Activated T-cell treated with anti-CD3 and anti-CD28 coated beads, Interleukin-2, amount 50 U/mL, for 1 hour (primary cell): ENCODE measurements at regions not wholly inside any gene's neighbourhood (a gene's known extent, or its start where the extent isn't known, plus 50 kb on each side); places are given as distances from the start of the nearest gene placed in this dataset.
"Not testable (repeated sequence)": the region's sequence is repeated elsewhere in the genome, so short reads cannot be mapped to it uniquely, and the experiment has no call there.

Experiments used
- DNase-seq: peaks from one replicate; pipeline ENCODE4 v3.0.0-alpha.2; 2020

DNA sequence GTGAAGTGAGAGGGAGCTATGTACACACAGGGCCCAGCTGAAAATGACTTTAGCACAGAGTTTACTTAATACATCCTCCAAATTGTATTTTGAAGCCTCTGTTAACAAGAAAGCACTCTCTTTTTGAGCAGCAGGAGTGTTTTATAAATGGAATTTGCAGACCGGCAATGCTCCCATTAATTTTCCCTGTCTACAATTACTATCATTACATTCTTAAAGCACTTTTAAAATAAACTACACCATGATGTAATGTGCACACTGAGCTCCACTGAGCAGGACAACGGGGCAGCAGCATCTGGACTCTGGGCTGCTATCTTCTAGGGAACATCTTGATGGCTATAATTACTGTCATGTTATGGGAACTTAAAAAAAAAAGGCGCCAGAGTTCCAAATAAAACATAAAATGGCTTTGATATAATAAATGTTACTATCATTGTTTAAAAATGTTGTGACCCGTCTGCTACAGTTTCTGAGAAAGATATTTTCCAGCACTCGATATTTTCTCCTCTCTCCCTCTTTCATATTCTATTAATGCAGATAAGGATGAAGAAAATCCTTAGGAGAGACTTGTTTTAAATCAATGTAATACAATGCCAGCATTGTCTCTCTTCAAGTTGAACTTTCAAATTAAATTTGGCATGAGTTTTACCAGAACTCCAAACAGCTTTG, 150.9 kb downstream of the HLX start:
- DNase-seq = no peak

DNA sequence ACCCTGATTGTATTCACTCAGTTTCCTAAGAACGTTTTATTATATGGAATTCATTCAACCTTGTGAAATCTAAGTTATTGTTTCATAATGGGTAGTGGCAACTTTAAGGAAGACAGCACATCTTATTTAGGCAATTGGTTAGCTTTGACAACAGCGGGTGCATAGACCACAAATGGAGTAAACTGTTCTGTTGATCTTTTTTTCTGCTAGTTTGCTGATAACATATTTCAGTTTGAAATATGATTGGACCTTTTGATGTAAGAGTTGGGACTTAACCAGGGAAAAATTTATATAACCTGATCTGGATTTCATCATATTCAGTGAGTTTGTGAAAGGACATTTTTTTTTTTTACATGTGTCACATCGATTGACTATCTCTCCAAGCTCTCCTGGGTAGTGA, 151.7 kb downstream of the HLX start:
- no peak for DNase-seq

DNA sequence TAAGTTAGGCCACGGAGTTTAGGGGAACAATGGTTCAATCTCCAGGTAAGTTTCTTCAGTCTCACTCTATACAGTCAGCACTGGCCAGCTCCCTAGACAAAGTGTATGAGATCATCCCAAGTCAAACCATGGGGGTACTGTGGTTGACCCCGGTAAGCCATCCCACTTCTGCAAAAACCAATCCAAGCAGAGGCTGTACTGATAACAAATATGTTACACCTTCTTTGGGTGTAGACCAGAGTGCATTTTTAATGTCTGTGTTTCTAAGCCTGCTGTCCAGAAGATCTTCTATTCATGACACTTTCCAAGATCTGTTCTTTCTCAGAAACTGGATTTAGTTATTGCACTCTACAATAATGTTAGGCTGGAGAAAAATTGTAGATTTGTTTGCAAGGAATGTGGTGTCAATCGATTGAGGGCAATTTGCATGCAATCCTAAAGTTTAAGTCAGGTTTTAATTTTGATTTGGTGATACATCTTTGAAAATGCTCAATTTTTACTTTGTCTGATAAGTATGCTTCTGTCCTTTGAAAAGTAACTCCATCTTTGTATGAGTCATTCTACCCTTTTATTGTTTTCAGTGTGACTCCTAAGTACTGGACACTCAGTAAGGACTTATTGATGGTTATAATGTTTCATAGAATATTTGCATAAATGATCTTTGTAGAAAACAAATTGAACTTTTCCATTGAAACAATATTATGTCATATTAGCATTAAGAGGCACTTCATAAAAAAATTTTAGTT, 152.4 kb downstream of the HLX start:
- DNase-seq = no peak

DNA sequence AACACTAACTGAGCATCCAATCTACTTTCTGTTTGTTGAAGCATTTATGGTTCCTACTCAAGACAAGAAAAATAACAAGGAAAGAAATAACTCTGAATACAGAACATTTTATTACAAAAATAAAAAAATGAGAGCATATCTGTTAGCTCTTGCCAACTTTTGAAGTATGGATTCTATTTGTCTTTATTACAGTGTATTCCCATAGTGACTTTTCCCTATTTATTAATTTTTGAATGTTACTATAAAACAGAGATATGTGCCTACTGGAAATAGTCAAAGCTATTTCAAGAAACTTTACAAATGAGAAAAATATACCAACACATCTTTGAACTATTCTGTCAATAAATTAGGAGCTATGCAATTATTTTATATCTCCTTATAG, 153.0 kb downstream of the HLX start:
- no peak for DNase-seq

DNA sequence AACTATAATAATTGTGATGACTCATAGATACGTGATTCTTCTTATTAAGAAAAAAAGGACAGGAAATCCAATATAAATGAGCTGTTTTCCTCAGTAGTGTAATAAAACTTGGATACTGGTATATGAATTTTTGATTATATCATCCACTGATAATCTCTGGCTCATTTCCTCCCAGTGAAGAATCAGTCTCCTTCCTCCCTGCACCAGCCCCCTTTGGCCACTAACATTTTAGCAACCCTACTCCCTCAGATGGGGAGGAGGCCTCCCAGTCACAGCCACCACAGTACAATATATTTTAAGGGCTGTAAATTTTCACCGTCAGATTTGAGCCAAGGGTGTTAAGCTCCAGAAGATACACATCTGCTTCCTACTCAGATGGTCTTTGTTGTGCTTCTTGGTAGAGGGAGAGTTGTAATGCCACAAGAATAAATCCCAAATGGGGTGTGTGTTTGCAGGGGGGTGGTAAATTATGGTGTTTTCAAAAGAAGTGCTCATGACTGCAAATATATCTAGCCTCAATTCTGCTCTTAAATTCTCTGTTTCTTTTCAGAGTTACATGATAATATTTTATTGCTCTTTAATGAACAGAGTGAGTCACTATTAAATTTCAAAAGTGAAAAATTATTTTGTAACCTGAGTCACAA, 153.5 kb downstream of the HLX start:
- no peak for DNase-seq

DNA sequence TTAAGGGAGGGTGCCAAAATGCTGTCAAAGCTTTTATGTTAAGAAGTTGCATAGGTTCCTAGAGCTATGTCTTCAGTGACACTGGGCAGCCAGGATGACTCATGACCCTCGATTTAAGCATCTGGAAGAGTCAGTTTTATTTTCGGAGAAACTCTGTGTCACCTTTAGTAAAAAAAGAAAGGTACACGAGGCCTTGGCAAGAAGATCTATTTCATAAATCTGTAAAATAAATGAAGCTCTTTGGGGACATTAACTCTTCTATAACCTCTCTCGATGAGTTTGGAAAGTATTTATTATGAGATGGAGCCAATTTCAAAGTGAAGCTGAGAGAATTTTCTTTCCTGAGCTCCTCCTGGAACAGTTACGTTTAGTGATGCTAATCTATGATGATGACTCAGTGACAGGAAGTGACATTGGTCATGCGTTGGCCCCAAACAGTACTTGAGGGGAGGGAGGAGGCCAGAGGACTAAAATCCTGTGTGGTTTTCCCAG, 156.5 kb downstream of the HLX start:
- DNase-seq = no peak

DNA sequence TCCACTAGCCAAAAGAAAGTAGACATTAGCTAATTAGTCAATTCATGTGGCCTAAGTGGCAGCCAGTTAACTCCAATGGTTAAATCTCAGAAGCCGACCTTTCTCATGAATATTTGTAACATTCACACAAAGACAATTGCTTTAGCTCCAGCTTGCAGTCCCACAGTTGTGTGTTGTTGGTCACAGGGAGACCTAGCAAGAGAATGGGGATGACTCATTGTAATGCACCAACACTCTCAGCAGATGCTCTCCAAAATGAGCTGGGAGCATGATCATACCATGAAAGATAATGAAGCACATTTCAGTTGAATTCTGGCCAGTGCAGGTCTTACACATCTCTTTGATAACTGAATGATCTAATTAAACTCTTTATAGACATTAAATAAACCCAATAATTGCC, 160.4 kb downstream of the HLX start:
- DNase-seq = no peak

DNA sequence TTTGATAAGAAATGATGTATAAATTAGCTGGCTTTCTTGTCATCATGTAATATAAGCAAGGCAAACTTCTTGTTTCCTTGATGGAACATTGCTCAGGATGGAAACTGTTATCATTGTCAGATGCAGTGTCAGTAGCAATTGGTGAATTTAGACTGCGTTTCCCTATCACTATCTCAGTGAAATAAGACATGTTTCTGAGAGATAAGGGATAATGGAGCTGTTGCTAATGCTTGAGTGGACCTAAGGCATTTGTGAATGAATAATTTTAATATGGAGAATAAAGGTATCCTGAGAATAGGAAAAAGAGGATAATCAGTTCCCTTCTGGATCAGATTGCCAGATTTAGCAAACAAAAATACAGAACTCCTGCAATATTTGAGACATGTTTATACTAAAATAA, 160.9 kb downstream of the HLX start:
- DNase-seq = no peak

DNA sequence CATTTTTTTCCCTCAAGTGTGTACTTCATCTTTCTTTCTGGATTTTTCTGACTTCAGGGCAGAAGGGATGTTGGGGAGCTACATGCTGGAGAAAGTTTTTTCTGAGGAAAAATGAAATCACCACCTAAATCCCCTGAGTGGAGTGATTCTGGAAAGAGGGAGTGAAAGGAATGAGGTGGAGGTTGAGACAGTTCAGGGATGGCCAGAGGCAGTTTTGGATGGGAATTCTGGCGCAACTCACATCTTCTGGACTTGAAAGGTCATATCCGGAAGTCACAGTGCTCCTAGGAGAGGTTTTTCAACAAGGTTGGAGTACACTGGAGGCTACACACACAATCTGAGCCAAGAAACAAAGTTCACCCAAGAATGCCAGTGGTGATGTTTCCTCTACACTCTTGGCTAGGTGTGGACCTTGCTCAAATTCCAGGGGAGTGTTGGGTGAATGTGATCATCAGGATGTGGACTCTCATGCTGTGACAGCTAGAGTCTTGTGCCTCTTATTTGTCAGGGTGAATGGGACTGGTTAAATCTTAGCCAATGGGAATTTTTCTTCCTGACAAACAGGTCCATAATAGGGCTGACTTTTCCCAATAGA, 161.5 kb downstream of the HLX start:
- no peak for DNase-seq

DNA sequence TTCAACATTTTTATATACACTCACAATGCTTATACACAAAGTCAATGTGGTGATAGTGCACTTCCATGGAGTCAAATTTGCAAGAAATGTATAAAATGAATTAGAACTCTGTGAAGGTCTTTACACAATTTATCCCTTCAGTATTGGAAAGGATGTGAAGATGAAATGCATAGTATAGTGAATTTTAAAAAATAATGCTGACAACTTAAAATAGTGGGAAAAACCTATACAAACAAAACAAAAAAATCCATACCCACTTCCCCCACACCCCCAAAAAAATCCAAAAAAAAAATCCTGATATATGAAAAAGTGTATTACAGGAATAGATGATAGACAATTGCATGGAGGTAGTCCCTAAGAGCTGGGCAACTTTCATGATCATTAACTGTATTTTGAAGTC, 165.3 kb downstream of the HLX start:
- no peak for DNase-seq

DNA sequence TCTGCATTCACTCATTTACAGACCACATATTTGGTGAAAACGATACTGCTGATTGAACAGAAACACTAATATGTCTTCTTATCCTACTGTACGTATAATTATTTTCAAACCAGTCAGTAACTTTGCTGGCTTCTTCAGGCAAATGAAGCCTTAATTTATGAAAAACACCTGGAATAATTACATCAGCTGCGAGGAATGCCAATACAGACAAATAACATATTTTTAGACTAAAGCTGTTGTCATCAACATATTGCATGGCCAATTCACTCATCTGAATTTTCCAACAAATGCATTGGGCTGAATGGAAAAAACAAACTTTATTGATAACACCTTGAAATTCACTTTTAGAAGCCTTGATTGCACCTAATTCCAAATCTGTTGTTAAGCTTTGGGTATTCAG, 165.9 kb downstream of the HLX start:
- no peak for DNase-seq

DNA sequence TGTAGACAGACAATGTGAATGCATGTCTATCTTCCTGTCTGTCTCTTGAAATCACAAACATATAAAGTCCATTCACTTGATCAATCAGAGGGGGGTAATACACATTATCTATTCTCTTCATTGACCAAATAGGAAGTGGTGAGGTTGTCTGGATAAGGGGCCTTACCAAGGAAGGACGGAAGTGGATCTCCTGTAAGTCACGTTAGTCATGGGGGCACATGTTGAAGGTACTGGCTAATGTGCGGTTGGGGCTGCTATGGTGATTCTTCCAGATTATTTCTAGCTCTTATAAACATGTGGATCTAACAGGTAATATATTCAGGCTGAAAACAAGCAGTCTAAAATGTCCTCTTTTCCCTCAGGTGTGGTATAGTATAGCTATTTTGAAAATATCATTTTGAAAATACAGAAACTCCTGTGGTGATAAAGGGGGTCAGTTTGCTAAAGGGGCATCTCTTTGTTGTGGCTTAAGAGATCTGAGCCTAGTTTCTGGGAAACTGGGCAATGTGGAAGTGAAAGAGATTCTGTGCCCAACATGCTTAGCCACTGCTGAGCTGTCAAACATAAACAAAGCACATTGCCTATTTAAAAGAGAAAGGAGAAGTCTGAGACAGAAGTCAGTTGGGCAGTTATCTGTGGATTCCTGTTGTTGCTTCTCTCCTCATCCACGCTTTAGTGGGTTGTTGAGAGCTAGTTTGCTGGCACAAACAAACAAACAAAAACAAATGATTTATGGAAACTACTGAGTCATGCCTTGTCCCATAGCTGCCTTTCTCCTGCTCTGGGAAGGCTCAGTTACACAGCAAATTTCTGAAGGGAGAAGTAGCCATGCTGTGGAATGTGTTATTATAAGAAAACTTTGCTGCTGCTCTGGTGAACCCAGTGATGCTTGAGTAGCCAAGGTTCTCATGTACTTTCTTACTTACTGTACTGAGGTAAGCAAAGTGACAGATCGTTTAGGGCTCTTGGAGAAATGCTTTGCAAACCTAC, 166.9 kb downstream of the HLX start:
- no peak for DNase-seq

DNA sequence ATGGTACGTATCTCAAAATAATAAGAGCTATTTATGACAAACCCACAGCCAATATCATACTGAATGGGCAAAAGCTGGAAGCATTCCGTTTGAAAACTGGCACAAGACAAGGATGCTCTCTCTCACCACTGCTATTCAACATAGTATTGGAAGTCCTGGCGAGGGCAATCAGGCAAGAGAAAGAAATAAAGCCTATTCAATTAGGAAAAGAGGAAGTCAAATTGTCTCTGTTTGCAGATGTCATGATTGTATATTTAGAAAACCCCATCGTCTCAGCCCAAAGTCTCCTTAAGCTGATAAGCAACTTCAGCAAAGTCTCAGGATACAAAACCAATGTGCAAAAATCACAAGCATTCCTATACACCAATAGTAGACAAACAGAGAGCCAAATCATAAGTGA, 172.1 kb downstream of the HLX start:
- not testable (repeated sequence) for DNase-seq

DNA sequence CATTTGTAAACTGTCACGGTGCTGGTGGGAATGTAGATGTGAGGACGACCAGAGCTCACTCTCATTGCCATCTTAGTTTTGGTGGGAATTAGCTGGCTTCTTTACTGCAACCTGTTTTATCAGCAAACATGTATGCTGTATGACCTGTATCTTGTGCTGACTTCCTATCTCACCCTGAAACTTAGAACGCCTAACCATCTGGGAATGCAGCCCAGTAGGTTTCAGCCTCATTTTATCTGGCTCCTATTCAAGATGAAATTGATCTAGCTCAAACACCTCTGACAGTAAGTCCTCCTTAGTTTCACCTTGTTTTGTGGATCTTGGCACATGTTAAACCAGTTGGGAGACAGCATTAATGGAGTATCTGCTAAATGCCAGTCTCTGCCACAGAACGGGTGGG, 174.6 kb downstream of the HLX start:
- no peak for DNase-seq

DNA sequence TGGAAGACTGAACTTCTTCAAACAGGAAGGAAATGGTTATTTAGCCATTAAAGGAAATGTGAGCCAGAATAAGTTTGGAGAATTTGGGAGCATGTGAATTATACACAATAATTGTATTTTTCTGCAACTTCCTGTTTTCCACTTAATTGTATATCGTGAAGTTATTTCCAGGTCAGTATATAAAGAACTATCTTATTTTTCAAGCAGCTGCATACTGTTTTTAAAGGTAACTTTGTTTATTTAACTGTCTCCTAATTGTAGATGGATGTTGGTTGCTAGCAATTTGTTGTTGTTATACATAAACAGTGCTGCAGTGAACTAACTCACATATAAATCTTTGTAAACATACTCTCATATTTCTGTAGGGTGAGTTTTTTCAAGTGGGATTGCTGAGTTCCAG, 180.3 kb downstream of the HLX start:
- no peak for DNase-seq

DNA sequence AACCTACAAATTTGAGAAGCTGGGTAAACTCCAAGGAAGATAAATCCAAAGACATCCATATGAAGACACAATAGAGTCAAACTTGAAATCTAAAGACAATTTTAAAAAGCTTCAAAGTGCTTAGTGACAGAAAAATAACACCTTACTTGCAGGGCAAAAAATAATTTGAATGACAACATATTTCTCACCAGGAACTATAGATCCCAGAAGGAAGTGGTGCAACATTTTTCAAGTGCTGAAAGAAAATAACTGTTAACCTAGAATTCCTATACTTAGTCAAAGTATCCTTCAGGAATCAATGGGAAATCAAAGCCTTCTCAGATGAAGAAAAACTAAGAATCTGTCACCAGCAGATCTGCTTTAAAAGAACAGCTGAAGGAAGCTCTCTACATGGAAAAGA, 184.4 kb downstream of the HLX start:
- no peak for DNase-seq

DNA sequence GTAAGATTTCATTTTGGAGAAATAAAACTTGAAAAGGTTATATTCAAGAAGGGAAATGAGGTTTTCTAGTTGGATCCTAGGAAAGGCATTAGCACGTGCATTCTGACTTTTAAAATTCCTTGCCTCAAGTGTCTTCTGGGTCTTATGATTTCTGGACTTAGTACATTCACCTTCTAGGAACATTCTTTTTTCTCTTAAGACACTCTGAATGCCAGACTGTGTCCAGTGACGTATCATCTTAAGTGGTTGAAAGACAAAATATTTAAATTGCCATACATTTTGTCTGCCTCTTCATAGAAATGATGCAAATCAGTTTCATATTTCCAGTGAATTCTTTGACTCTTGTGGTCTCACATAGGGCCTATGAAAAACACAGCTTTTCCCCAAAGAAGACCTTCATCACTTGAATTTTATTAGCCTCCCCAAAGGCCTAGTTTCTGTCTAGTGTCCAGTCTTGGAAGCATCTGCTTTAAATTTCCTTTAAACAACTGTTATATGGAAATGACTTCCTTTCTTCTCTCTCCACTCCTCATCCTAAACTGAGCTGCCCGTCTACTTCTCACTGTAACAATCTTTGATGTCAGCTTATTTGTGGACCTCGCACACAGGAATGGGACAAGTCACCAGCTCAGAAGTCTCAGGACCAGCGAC, 187.2 kb downstream of the HLX start:
- no peak for DNase-seq

DNA sequence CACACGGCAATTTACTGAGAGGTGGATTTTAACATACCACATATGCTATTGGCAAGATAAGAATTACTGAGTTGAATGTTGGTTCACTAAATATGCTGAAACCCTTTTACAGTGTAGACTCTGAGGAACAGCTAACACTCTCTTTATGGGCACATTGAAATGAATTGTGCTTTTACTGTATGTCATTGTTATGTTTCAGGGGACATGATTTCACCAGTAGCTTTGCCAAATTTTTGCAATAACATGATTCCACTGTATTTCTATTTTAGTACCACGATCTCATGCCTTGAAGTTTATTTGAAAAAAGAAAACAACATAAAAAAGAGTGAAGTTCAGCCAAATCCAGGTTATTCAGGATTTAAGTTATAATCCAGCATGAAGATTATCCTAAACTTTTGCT, 188.5 kb downstream of the HLX start:
- DNase-seq = no peak

DNA sequence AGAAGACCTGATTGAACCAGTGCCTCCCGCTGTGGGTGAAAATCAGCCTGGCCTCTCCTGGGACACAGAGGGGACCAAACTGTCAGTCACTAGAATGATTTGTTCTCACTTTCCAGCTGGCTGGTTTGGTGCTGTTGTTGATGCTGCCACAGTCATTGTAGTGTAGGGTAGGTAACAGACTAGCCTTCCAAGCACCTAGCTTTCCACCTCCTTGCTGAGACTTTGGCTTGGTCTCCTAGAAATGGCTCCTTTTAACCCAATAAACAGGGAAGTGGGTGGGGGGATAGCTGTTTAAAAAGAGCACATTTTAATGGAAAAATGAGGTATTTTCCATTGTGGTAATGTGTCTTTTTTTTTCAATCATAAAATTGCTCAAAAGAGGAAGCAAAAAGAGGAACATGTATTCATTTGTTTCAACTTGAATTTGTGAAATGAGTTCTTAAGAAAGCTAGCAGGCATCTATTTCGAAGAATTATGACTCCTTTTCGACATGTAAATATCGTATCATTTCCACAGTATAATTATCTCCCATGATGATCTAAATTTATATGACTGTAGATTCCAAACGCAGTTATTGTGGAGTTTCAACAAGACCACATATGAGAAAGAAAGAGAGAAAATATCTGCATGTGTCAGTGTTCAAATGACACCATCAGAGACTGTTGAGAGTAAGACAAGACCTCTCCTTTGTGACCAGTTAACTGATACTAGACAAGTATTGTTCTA, 190.1 kb downstream of the HLX start:
- DNase-seq = no peak

DNA sequence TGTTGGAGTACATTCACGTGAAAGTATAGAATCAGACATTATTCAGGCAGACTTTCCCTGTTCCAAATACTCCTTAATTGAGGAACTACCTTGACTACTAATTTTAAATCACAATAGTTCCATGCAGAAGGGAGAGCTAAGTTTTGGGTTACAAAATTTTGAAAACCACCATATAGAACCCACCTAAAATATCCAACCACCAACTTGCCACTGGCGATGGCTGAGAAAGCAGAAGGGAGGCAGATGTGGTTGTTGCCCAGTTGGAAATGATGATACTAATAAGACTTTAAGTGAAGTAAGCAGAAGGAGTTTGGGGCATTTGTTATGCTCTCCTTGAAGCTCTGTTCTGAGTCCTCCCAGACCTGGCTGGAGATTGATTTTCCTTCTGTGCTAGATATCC, 190.7 kb downstream of the HLX start:
- no peak for DNase-seq

DNA sequence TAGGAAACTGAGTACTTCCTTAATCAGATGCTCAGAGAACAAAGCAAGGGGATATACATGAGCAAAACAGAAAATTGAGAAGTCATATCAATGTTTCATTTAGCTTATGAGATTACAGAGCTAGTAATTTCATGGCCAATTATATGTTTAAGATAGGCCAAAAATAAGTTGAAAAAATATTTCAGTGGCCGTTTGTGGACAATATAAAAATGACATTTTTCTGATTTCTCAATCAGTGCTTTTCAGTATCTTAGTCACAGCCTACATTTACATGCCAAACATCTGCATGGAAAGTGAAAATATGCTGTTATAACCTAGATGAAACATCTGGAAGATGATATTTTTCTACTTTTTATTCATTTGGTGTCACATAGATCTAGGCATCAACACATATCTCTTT, 192.5 kb downstream of the HLX start:
- DNase-seq = no peak
